ENCODE measurements at regions not wholly inside any gene's neighbourhood (a gene's known extent, or its start where the extent isn't known, plus 50 kb on each side); places are given as distances from the start of the nearest gene placed in this dataset.

DNA sequence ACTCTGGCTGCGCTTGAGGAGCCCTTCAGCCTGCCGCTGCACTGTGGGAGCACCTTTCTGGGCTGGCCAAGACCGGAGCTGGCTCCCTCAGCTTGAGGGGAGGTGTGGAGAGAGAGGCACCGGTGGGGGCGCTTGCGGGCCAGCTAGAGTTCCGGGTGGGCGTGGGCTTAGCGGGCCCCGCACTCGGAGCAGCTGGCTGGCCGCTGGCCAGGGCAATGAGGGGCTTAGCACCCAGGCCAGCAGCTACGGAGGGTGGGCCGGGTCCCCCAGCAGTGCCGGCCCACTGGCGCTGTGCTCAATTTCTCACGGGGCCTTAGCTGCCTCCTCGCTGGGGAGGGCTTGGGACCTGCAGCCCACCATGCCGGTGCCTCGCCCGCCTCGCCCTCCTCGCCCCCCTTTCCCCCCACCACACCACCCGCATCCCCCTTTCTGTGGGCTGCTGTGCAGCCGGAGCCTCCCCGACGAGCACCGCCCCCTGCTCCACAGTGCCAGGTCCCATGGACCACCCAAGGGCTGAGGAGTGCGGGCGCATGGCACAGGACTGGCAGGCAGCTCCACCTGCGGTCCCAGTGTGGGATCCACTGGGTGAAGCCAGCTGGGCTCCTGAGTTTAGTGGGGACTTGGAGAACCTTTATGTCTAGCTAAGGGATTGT lies 954.5 kb downstream of the DTWD2 start:
- no peak for TF ChIP-seq CTCF (IDR thresholded peaks at IDR 0.05; ENCODE audit: borderline replicate concordance)
- Histone ChIP-seq H3K36me3 (no peaks in the 10 kb centered on the region), H3K4me3 (no peak overlapping the region), H3K9me3 (replicated peaks) (peaks cover 11% of the 10 kb centered on the region), H3K4me1 (no peaks in the 10 kb centered on the region), H3K27me3 (ENCODE audit: low read depth) (no peaks in the 10 kb centered on the region), H3K27ac (replicated peaks) (no peak overlapping the region)
- intact Hi-C loops (cut with micrococcal nuclease): no loop called here
- no peak for DNase-seq

DNA sequence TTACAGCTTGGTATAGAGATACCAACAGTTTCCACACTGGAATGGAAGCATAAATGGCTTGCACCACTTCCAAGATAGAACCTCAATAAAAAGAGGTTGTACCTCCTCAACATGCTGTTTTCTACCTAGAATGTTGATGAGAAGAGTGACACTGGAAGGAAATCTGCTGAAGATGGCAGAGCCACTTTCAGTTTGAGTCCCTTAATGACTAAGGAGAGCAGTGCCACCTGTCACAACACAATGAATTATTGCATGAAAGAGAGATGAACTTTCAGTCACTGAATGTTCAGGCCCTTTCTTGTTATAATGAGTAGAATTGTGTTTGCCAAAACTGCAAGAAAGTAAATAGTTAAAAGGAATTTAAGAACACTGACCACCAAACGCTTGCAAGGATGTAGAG lies 958.5 kb downstream of the DTWD2 start:
- no peaks in the 10 kb centered on the region for H3K27me3 ChIP-seq (ENCODE audit: low read depth)
- no peak for DNase-seq
- H3K27ac ChIP-seq (replicated peaks): no peak overlapping the region
- intact Hi-C loops (cut with micrococcal nuclease): no loop called here
- no peaks in the 10 kb centered on the region for H3K36me3 ChIP-seq
- no peak for TF ChIP-seq CTCF (IDR thresholded peaks at IDR 0.05; ENCODE audit: borderline replicate concordance)
- no peaks in the 10 kb centered on the region for H3K4me1 ChIP-seq
- H3K4me3 ChIP-seq: no peak overlapping the region
- H3K9me3 ChIP-seq (replicated peaks): peaks cover 11% of the 10 kb centered on the region

- Histone ChIP-seq H3K27ac (replicated peaks) (no peak overlapping the region), H3K4me1 (no peaks in the 10 kb centered on the region), H3K27me3 (ENCODE audit: low read depth) (no peaks in the 10 kb centered on the region), H3K9me3 (replicated peaks) (no peaks in the 10 kb centered on the region), H3K4me3 (no peak overlapping the region), H3K36me3 (no peaks in the 10 kb centered on the region)
- DNase-seq: no peak
- intact Hi-C loops (cut with micrococcal nuclease): no loop called here
- no peak for TF ChIP-seq CTCF (IDR thresholded peaks at IDR 0.05; ENCODE audit: borderline replicate concordance)
Measured at GRCh38 chr5:118022062-118022461, 966.3 kb downstream of the DTWD2 start.

DNA sequence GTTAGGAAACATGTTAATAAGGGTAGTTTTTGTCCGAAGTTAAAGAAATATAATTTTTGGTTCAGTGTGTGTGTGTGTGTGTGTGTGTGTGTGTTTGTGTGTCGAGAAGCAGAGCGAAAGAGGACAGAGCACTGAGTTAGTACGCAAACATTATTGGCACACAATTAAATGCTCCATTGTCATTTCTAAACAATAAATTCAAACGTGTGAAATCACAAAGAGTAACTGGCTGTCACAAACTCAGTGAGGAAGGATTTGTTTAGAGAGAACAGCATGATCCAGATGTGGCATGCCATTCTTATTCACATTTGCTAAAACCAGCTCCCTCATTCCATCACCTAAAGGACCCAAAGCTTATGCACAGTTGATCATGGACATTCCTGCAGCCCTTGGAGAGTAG lies 970.8 kb downstream of the DTWD2 start:
- intact Hi-C loops (cut with micrococcal nuclease): no loop called here
- Histone ChIP-seq H3K9me3 (replicated peaks) (no peaks in the 10 kb centered on the region), H3K27me3 (ENCODE audit: low read depth) (no peaks in the 10 kb centered on the region), H3K4me3 (no peak overlapping the region), H3K4me1 (no peaks in the 10 kb centered on the region), H3K36me3 (no peaks in the 10 kb centered on the region), H3K27ac (replicated peaks) (no peak overlapping the region)
- no peak for TF ChIP-seq CTCF (IDR thresholded peaks at IDR 0.05; ENCODE audit: borderline replicate concordance)
- DNase-seq: no peak

GRCh38 chr5:118016396-118016795 lies 972.0 kb downstream of the DTWD2 start:
- Histone ChIP-seq H3K4me3 (no peak overlapping the region), H3K9me3 (replicated peaks) (no peaks in the 10 kb centered on the region), H3K36me3 (no peaks in the 10 kb centered on the region), H3K4me1 (no peaks in the 10 kb centered on the region), H3K27ac (replicated peaks) (no peak overlapping the region), H3K27me3 (ENCODE audit: low read depth) (no peaks in the 10 kb centered on the region)
- intact Hi-C loops (cut with micrococcal nuclease): no loop called here
- no peak for DNase-seq
- TF ChIP-seq CTCF (IDR thresholded peaks at IDR 0.05; ENCODE audit: borderline replicate concordance): no peak

All from left ventricle myocardium inferior (tissue), 1 donor.